ENCODE measurements at regions not wholly inside any gene's neighbourhood (a gene's known extent, or its start where the extent isn't known, plus 50 kb on each side); places are given as distances from the start of the nearest gene placed in this dataset.

- TF ChIP-seq CTCF (IDR thresholded peaks at IDR 0.05) (no peak), POLR2A (IDR thresholded peaks at IDR 0.05) (no peak)
These were observed 166.8 kb downstream of the DAD1 start for GRCh38 chr14:22422238-22422637.
